Stimulated activated CD8-positive, alpha-beta memory T cell treated with anti-CD3 and anti-CD28 coated beads, Interleukin-2, amount 100 ng/mL, for 1 hour (primary cell): ENCODE measurements at regions not wholly inside any gene's neighbourhood (a gene's known extent, or its start where the extent isn't known, plus 50 kb on each side); places are given as distances from the start of the nearest gene placed in this dataset.
"Not testable (repeated sequence)": the region's sequence is repeated elsewhere in the genome, so short reads cannot be mapped to it uniquely, and the experiment has no call there.

Experiments used
- DNase-seq, 2 donors: peaks; one replicate each; pipeline ENCODE4 v3.0.0-alpha.2; 2020; ENCODE audit warnings: low read depth in 2 of 2

- no peak for DNase-seq
Observed at GRCh38 chr5:112573441-112573840, 154.4 kb upstream of the EPB41L4A start.

- no peak for DNase-seq
Observed at GRCh38 chr5:112574536-112574935, 155.5 kb upstream of the EPB41L4A start.

GRCh38 chr5:112576298-112576925, 157.3 kb upstream of the EPB41L4A start:
- DNase-seq: no peak

- no peak for DNase-seq
Observed at GRCh38 chr5:112579599-112580170, 158.0 kb upstream of the APC start.

GRCh38 chr5:112581811-112582320, 155.8 kb upstream of the APC start:
- DNase-seq: no peak

GRCh38 chr5:112583166-112583565, 154.5 kb upstream of the APC start:
- DNase-seq: no peak

GRCh38 chr5:112584781-112585180, 152.9 kb upstream of the APC start:
- no peak for DNase-seq

- DNase-seq: no peak
Observed at GRCh38 chr5:112586596-112587062, 151.1 kb upstream of the APC start.

GRCh38 chr5:112590858-112591257, 146.8 kb upstream of the APC start:
- not testable (repeated sequence) for DNase-seq

- no peak for DNase-seq
Observed at GRCh38 chr5:112594095-112594850, 143.4 kb upstream of the APC start.

GRCh38 chr5:112594941-112595340, 142.7 kb upstream of the APC start:
- DNase-seq: no peak

- no peak for DNase-seq
Observed at GRCh38 chr5:112597831-112598230, 139.9 kb upstream of the APC start.

GRCh38 chr5:112600510-112600909, 137.2 kb upstream of the APC start:
- DNase-seq: not testable (repeated sequence)

GRCh38 chr5:112604732-112605630, 132.7 kb upstream of the APC start:
- DNase-seq: no peak

GRCh38 chr5:112608975-112609374, 128.7 kb upstream of the APC start:
- no peak for DNase-seq

GRCh38 chr5:112612663-112613062, 125.0 kb upstream of the APC start:
- DNase-seq: no peak

- DNase-seq: no peak
Observed at GRCh38 chr5:112614285-112614684, 123.4 kb upstream of the APC start.

GRCh38 chr5:112614986-112615385, 122.7 kb upstream of the APC start:
- DNase-seq: no peak

- no peak for DNase-seq
Observed at GRCh38 chr5:112616812-112617547, 120.7 kb upstream of the APC start.

GRCh38 chr5:112625246-112625645, 112.4 kb upstream of the APC start:
- no peak for DNase-seq
